ENCODE measurements at regions not wholly inside any gene's neighbourhood (a gene's known extent, or its start where the extent isn't known, plus 50 kb on each side); places are given as distances from the start of the nearest gene placed in this dataset.

DNA sequence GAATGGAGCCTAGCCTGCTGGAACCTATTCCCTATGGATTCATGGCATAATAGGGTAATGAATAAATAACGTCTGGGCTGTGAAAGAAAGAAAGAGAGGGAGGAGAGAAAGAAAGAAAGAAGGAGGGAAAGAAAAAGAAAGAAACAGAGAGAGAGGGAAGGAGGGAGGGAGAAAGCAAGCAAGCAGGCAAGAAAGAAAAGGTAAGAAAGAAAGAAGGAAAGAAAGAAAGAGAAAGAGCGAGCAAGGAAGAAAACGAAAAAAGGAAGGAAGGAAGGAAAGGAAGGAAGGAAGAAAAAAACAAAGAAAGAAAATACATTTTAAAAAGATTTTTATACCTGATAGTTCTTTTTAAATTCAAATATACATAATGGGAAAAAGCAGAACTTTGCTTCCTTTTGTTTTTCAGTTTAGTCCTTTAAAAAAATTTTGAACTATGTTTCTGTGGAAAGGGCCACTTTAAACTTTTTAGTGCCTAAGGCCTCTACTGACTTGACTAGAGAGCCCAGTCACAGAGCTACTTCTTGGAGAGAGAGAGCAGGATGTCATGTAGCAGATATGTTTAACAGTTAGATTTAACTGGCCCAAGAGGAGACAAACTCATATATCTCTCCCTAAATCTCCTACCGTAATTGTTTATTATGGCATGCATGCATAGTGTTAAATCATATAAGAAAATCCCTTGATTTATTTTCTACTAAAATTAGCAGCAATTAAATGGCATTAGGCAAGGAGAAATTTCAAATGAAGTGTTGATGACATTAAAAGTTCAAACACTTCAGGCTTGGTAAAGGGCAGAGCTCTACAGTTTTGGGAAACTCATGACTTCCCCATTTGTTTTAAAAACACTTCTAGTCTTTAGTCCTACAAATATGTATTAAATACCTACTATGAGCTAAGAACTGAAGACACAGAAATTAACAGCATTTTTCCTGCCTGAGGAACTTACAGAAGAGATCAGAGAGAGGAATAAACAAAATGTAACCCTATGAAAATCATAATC is 305.5 kb downstream of the BCAT1 start:
- Histone ChIP-seq H3K27me3 (ENCODE audit: insufficient read depth, low read length) (no peaks in the 10 kb centered on the region), H3K36me3 (ENCODE audit: insufficient read depth, low read length) (no peaks in the 10 kb centered on the region), H3K4me2 (ENCODE audit: low read length) (no peak overlapping the region), H3K79me2 (ENCODE audit: insufficient read depth, low read length) (no peaks in the 10 kb centered on the region), H3K9me3 (ENCODE audit: insufficient read depth, low read depth, low read length) (no peaks in the 10 kb centered on the region), H3K4me3 (ENCODE audit: insufficient read depth, low read depth, low read length) (no peak overlapping the region), H4K20me1 (ENCODE audit: insufficient read depth, low read length) (no peaks in the 10 kb centered on the region), H2AFZ (ENCODE audit: low read depth, low read length) (no peak overlapping the region), H3K27ac (ENCODE audit: low read depth, low read length) (no peak overlapping the region), H3K9ac (ENCODE audit: low read length) (no peak overlapping the region), H3K4me1 (ENCODE audit: insufficient read depth, low read length) (no peaks in the 10 kb centered on the region)
- H3K36me3 Mint-ChIP-seq (ENCODE audit: low read depth, unreplicated experiment): no peaks in the 10 kb centered on the region
- TF ChIP-seq, protein P1, sequence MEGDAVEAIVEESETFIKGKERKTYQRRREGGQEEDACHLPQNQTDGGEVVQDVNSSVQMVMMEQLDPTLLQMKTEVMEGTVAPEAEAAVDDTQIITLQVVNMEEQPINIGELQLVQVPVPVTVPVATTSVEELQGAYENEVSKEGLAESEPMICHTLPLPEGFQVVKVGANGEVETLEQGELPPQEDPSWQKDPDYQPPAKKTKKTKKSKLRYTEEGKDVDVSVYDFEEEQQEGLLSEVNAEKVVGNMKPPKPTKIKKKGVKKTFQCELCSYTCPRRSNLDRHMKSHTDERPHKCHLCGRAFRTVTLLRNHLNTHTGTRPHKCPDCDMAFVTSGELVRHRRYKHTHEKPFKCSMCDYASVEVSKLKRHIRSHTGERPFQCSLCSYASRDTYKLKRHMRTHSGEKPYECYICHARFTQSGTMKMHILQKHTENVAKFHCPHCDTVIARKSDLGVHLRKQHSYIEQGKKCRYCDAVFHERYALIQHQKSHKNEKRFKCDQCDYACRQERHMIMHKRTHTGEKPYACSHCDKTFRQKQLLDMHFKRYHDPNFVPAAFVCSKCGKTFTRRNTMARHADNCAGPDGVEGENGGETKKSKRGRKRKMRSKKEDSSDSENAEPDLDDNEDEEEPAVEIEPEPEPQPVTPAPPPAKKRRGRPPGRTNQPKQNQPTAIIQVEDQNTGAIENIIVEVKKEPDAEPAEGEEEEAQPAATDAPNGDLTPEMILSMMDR (IDR thresholded peaks at IDR 0.05; ENCODE audit: insufficient read depth, low read depth, low read length): no peak
- TF ChIP-seq EZH2 (IDR thresholded peaks at IDR 0.05; ENCODE audit: insufficient read depth, low read length): no peak
- H3K27me3 Mint-ChIP-seq (ENCODE audit: low read depth, unreplicated experiment): peaks cover 2% of the 10 kb centered on the region
- no peak for FAIRE-seq
- H3K4me3 Mint-ChIP-seq (ENCODE audit: unreplicated experiment): no peak overlapping the region
- H3K27ac Mint-ChIP-seq (ENCODE audit: unreplicated experiment): no peak overlapping the region
- no peaks in the 10 kb centered on the region for H3K4me1 Mint-ChIP-seq (ENCODE audit: low read depth, unreplicated experiment)
- no peaks in the 10 kb centered on the region for H3K9me3 Mint-ChIP-seq (ENCODE audit: unreplicated experiment)
- DNase-seq (ENCODE audit: low read depth): no peak

DNA sequence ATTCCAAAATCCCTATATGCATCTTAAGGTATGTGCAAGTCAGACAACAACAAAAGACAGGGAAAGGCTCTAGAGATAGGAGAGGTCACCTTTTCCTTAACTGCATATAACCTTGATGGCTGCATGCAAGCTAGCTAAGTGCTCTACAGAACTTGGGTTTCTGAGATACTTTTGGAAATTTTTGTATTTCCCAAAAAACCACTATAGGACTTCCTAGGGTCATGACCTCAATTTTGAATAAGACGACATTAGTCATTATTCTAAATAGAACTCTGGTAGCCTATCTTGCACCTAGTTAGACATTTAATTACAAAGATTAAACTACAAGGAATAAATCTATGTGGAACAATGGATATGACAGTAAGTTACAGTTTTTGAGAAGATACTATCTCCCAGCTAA is 309.3 kb downstream of the BCAT1 start:
- no peak for TF ChIP-seq EZH2 (IDR thresholded peaks at IDR 0.05; ENCODE audit: insufficient read depth, low read length)
- TF ChIP-seq, protein P1 (IDR thresholded peaks at IDR 0.05; ENCODE audit: insufficient read depth, low read depth, low read length): no peak
- Mint-ChIP-seq H3K36me3 (ENCODE audit: low read depth, unreplicated experiment) (no peaks in the 10 kb centered on the region), H3K9me3 (ENCODE audit: unreplicated experiment) (no peaks in the 10 kb centered on the region), H3K27me3 (ENCODE audit: low read depth, unreplicated experiment) (peaks cover 2% of the 10 kb centered on the region), H3K4me3 (ENCODE audit: unreplicated experiment) (no peak overlapping the region), H3K4me1 (ENCODE audit: low read depth, unreplicated experiment) (no peaks in the 10 kb centered on the region), H3K27ac (ENCODE audit: unreplicated experiment) (no peak overlapping the region)
- H3K9me3 ChIP-seq (ENCODE audit: insufficient read depth, low read depth, low read length): no peaks in the 10 kb centered on the region
- no peak for DNase-seq (ENCODE audit: low read depth)
- H3K27me3 ChIP-seq (ENCODE audit: insufficient read depth, low read length): no peaks in the 10 kb centered on the region
- FAIRE-seq: no peak
- H3K9ac ChIP-seq (ENCODE audit: low read length): no peak overlapping the region
- H3K4me3 ChIP-seq (ENCODE audit: insufficient read depth, low read depth, low read length): no peak overlapping the region
- no peaks in the 10 kb centered on the region for H3K4me1 ChIP-seq (ENCODE audit: insufficient read depth, low read length)
- no peak overlapping the region for H3K27ac ChIP-seq (ENCODE audit: low read depth, low read length)
- no peaks in the 10 kb centered on the region for H4K20me1 ChIP-seq (ENCODE audit: insufficient read depth, low read length)
- H2AFZ ChIP-seq (ENCODE audit: low read depth, low read length): no peak overlapping the region
- H3K4me2 ChIP-seq (ENCODE audit: low read length): no peak overlapping the region
- H3K36me3 ChIP-seq (ENCODE audit: insufficient read depth, low read length): no peaks in the 10 kb centered on the region
- H3K79me2 ChIP-seq (ENCODE audit: insufficient read depth, low read length): no peaks in the 10 kb centered on the region

DNA sequence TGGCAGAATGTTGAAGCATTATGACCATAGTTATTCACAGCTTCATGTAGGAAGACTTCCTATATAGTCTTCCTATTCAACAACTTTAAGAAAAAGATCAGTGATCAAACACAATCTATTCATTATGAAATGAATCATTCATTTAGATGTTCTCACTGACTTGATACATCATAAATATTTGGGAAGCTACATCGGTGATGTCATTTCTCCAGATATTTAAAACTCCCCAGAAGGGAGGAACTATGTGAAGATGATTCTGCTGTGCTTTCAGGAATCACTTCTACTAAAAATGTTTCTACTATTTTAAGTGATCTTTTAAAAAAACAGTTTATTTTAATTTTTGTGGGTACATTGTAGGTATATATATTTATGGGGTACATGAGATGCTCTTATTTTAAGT is 316.4 kb downstream of the BCAT1 start:
- H3K9me3 Mint-ChIP-seq (ENCODE audit: unreplicated experiment): no peaks in the 10 kb centered on the region
- H3K4me3 ChIP-seq (ENCODE audit: insufficient read depth, low read depth, low read length): no peak overlapping the region
- no peak overlapping the region for H3K4me2 ChIP-seq (ENCODE audit: low read length)
- H3K27me3 Mint-ChIP-seq (ENCODE audit: low read depth, unreplicated experiment): no peaks in the 10 kb centered on the region
- no peaks in the 10 kb centered on the region for H3K4me1 Mint-ChIP-seq (ENCODE audit: low read depth, unreplicated experiment)
- no peaks in the 10 kb centered on the region for H3K36me3 ChIP-seq (ENCODE audit: insufficient read depth, low read length)
- no peaks in the 10 kb centered on the region for H3K9me3 ChIP-seq (ENCODE audit: insufficient read depth, low read depth, low read length)
- H3K27me3 ChIP-seq (ENCODE audit: insufficient read depth, low read length): no peaks in the 10 kb centered on the region
- H3K4me1 ChIP-seq (ENCODE audit: insufficient read depth, low read length): no peaks in the 10 kb centered on the region
- H3K4me3 Mint-ChIP-seq (ENCODE audit: unreplicated experiment): no peak overlapping the region
- H3K9ac ChIP-seq (ENCODE audit: low read length): no peak overlapping the region
- no peak overlapping the region for H2AFZ ChIP-seq (ENCODE audit: low read depth, low read length)
- H3K27ac Mint-ChIP-seq (ENCODE audit: unreplicated experiment): no peak overlapping the region
- no peak overlapping the region for H3K27ac ChIP-seq (ENCODE audit: low read depth, low read length)
- no peaks in the 10 kb centered on the region for H4K20me1 ChIP-seq (ENCODE audit: insufficient read depth, low read length)
- FAIRE-seq: no peak
- H3K36me3 Mint-ChIP-seq (ENCODE audit: low read depth, unreplicated experiment): no peaks in the 10 kb centered on the region
- H3K79me2 ChIP-seq (ENCODE audit: insufficient read depth, low read length): no peaks in the 10 kb centered on the region
- no peak for TF ChIP-seq EZH2 (IDR thresholded peaks at IDR 0.05; ENCODE audit: insufficient read depth, low read length)
- TF ChIP-seq, protein P1 (IDR thresholded peaks at IDR 0.05; ENCODE audit: insufficient read depth, low read depth, low read length): no peak
- no peak for DNase-seq (ENCODE audit: low read depth)
